HG03521 (cell line): ENCODE measurements at regions not wholly inside any gene's neighbourhood (a gene's known extent, or its start where the extent isn't known, plus 50 kb on each side); places are given as distances from the start of the nearest gene placed in this dataset.
"Not testable (repeated sequence)": the region's sequence is repeated elsewhere in the genome, so short reads cannot be mapped to it uniquely, and the experiment has no call there.

Source experiments
- ATAC-seq: cut with Tn5 transposase; IDR thresholded peaks from one replicate; pipeline ENCODE4 v1.9.1; 2021; ENCODE audit warnings: mild to moderate bottlenecking, moderate library complexity; ENCODE audit not compliant: unreplicated experiment

DNA sequence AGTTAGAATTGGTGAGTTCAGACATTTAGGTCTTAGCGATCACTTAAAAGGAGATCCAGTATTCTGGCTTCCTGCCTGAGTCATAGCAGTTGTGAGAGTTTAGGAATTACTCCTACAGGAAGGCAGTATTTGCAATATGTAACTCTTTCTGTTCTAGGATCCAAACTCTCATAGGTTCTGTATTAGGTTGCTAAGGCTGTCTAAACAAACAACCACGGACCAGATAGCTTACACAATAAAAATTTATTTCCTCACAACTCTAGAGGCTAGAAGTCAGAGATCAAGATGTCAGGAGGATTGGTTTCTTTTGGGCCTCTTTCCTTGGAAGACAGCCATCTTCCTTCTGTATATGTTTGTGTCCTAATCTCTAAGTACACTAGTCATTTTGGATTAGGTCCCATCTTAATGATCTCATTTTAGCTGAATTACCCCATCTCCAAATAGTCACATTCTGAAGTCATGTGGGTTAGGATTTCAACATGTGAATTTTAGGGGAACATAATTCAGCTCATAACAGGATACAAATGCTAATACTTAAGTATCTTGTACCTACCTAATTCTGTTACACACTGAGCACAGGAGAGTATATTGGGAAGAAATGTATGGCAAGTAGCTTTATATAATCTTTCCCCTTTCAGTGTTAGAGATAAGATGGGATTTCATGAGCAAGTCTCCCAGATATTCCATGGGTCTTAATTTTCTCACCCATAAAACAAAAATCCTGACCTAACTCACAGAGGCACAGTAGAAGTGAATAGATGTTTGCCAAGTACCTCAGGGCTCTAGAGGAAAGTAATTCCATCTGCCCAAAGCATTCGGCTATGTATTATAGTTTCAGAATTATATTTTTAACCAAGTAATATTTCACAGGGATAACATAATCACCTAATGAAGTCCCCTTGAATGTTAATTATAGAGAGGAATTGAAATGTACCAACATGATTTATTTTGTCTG lies 144.4 kb downstream of the PTBP2 start:
- no peak for ATAC-seq

DNA sequence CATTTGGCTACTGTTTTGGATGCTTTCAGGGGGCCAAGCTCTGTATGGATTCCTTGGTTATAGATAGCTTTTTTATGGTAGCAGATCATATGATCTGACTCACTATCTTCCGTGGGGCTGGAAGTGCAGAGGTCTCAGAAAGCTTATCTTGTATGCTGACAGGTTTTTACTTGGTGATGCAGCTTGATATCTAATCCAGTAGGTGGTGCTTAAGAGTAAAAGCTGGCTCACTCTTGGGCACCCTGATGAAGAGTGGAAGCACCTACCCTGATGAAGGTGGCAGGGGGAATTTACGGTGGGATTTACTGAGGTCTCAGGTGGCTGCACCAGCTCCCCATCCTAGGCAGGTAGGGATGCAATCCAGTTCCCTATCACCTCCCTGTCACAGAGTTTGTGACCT lies 151.2 kb downstream of the PTBP2 start:
- ATAC-seq: no peak

- ATAC-seq: no peak
Observed at GRCh38 chr1:96878640-96879039, 157.1 kb downstream of the PTBP2 start.

DNA sequence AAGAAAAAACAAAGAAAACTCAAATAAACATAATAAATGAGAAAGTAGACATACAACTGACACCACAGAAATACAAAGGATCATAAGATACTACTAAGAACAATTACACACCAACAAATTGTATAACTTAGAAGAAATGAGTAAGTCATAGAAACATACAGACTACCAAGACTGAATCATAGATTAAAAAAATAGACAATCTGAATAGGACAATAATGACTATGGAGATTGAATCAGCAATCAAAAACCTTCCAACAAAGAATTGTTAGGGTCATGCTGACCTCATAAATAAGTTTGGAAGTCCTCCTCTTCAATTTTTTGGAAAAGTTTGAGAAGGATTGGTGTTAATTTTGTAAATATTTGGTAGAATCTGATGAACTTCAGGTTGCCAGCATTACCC lies 159.0 kb downstream of the PTBP2 start:
- ATAC-seq: no peak

DNA sequence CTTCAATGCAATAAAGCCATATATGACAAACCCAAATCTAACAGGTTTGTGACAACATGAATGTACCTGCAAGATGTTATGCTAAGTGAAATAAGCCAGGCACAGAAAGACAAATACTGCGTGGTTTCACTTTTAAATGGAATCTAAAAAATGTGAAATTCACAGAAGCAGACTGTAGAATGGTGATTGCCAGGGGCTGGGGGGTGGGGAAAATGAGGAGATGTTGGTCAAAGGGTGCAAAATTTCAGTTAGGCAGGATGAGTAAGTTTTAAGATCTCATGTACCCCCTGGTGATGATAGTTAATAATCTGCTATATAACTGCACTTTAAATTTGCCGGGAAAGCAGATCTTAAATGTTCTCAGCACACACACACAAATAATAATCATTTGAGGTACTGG lies 160.5 kb downstream of the PTBP2 start:
- ATAC-seq: no peak

GRCh38 chr1:96886474-96886873 lies 164.9 kb downstream of the PTBP2 start:
- no peak for ATAC-seq

DNA sequence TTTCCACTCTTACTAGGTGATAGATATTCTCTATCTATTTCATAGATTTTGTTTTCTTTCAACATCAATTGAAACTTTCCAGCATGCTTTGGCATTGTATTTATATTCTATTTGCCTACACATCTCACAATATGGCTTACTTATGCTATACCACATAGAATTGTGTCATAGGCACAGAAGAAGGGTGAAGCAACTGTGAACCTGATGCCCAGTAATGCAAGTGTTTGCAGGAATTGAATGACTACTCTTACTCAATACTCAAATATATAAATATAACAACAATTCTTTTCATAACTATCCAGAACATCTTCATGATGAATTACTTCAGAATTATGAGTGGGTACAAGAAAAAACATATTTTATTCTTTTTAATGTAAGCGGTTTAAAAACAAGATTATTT lies 165.9 kb downstream of the PTBP2 start:
- no peak for ATAC-seq

DNA sequence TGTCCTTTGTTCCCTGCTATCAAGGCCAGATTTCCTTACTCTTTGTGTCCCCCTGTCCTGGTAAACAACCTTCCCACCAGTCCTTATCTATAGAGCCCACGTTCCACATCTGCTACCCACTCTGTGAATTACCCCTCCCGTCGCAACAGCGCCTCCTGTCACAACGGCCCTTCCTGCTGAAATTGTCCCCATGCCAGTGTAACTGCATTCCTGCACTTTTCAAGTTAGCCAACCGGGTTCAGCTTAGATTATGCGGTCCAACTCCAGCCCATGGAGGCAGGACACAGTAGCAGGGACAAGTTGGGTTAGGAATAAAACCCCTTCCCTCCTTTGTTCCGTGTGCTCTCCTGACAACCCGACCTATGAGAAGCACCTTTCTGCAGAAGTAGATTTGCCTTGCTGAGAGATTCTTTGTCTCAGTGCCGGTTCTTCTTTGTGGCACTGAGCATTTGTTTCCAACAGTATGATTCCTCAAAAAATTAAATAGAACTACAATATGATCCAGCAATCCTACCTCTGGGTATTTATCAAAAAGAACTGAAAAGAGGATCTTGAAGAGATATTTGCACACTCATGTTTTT lies 180.3 kb downstream of the PTBP2 start:
- ATAC-seq: no peak

DNA sequence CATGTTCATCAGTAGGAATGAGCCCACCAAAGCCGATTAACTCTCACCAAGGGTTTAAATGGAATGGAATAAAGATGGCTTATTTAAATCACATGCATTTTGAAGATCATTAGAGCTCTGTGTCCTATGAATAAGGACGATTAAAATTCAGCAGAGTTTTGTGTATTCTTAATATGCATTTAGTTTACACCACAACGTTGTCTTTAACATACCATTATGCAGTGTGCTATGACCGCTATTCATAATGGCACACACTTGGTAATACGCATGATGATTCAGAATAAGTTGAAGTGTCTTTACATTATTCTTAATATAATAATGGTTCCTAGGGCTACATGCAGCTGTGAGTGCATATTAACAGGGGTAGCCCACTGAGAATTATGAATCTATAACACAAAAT lies 190.7 kb downstream of the PTBP2 start:
- ATAC-seq: no peak

DNA sequence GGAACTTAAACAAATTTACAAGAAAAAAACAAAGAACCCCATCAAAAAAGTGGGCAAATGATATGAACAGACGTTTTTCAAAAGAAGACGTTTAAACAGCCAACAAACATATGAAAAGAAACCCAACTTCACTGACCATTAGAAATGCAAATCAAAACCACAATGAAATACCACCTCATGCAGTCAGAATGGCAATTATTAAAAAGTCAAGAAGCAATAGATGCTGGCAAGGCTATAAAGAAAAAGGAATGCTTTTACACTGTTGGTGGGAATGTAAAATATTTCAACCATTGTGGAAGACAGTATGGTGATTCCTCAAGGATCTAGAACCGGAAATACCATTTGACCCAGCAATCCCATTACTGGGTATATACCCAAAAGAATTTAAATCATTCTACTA lies 194.1 kb downstream of the PTBP2 start:
- ATAC-seq: not testable (repeated sequence)

- no peak for ATAC-seq
Observed at GRCh38 chr1:96918406-96918805, 196.8 kb downstream of the PTBP2 start.

DNA sequence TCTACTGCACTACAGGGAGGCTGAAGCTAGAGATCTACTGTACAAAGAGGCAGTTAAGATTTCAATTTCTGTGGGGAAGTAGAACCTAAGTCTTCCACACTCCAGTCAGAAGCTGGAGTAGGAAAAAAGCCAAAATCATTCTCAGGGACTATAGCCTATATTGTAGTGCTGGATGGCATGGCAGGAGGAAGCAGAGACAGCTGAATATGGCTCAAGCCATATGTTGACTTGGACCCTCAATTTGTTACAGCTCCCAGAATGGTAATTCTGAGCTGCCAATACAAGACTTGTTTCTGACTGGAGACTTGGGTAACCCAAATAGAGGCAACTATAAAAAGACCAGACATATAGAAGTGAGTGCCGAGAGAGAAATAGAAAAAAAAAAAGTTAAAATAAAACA lies 200.6 kb downstream of the PTBP2 start:
- no peak for ATAC-seq

DNA sequence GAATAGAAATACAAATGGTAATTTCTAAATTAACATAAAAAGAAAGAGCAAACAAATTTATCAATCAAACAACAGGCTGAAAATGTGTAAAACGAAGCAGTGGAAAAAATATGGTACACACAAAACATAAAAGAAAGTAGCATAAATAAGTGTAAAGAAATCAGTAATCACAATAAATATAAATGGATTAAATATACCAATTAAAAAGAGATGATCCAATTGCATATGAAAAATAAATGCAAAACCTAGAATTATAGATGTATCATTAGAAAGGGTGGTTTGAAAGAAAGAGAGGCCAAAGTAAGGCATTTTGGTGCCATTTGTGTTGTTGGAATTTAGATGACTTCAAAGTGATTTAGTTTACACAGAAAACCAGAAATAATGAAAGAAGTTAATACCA lies 202.2 kb downstream of the PTBP2 start:
- ATAC-seq: no peak

DNA sequence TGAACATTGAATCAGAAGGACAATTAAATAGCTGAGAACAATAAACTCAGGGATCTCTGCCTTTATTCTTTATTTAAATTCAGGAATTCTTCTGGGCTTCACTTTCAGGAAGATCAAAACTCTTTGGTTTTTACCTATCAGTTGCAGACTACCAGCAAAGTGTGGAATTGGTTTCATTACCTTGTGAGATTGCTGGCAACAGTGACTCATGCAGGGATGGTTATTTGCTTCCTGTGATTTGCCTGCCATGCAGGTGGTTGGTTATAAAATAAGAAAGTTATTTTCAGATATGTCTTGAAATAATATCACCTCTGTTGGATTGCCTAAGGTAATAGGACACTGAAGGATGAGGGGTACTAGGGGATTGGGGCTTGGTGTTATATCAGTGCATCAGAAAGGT lies 204.6 kb downstream of the PTBP2 start:
- no peak for ATAC-seq

GRCh38 chr1:96927125-96927524 lies 205.5 kb downstream of the PTBP2 start:
- no peak for ATAC-seq

DNA sequence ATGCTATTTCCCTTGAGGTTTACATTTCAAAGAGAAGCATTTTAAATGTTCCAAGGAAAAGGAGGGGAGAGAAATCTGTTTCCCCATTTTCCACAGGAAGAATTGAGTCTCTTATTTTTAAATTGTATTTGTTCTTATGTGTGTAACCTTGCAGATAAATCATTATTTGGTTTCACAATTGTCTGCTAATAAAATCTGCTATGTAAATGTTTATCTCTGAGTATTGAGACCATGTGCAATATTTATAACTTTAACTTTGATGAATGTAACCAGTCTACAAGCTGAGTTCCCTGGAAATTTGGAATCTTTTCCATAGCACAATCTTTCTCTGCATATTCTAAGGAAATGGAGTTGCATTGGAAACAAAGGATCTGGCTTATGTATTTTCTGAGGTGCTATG lies 209.6 kb downstream of the PTBP2 start:
- no peak for ATAC-seq

GRCh38 chr1:96934282-96934681 lies 212.7 kb downstream of the PTBP2 start:
- no peak for ATAC-seq

GRCh38 chr1:96944432-96945092 lies 223.0 kb downstream of the PTBP2 start:
- ATAC-seq: no peak

DNA sequence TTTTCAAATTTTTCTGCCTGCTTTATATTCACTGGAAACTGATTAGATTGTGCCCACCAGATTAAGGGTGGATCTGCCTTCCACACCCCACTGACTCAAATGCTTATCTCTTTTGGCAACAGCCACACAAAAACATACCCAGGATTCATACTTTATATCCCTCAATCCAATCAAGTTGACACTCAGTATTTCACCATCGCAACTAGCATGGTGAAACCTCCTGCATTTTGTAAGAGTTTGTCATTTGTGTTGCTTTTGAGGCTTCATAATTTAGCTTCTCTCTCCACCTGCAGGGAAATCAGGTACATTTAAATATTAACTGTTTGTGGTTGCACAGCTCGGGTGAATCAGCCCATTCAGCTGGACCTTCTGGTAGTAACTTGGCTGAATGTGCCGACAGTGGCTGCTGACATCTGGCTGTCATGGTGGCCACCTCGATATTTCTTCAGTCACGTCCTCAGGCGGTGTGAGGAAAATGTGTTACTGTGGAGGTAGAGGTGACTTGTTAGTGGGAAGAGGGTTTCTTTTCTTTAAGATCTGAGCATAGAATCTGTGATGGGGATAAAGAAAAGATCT lies 224.0 kb downstream of the PTBP2 start:
- no peak for ATAC-seq

- ATAC-seq: no peak
Observed at GRCh38 chr1:96955307-96956012, 233.9 kb downstream of the PTBP2 start.

DNA sequence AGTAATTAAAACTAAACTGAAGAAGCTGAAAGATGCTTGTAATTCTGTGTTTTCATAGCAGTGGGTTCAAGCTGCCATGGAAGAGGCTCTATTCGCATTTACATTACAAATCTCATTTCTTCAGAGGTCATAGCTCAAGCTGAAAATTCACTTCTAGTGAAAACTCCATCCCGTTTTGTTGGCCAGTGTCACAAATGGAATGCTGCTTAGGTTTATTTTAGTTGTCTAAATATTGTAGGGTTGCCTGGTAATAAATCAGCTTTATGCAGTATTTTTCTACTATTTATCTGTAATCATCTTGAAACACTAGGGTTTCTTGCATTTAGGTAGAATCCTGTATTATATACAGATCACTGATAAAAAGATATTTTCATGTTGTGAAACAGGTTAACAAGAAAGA lies 240.6 kb downstream of the PTBP2 start:
- no peak for ATAC-seq
